Mesodermal cell (in vitro differentiated cells): ENCODE measurements at regions not wholly inside any gene's neighbourhood (a gene's known extent, or its start where the extent isn't known, plus 50 kb on each side); places are given as distances from the start of the nearest gene placed in this dataset.

ENCODE experiments used
- H3K27ac ChIP-seq: 2 replicates; pipeline ENCODE4 v1.7.0; 2013; ENCODE audit warnings: mild to moderate bottlenecking, low read depth, low read length, moderate library complexity; ENCODE audit not compliant: severe bottlenecking
- H3K36me3 ChIP-seq: 2 replicates; pipeline ENCODE4 v1.7.1; 2013; ENCODE audit warnings: mild to moderate bottlenecking, low read length, moderate library complexity; ENCODE audit not compliant: control insufficient read depth, insufficient read depth
- H3K4me1 ChIP-seq: one replicate; pipeline ENCODE4 v1.7.1; 2013; ENCODE audit warnings: mild to moderate bottlenecking, low read length; ENCODE audit not compliant: insufficient read depth, control insufficient read depth, poor library complexity, severe bottlenecking
- H3K4me3 ChIP-seq: 2 replicates; pipeline ENCODE4 v1.7.0; 2013; ENCODE audit warnings: low read length, control low read depth, mild to moderate bottlenecking; ENCODE audit not compliant: insufficient read depth, poor library complexity, severe bottlenecking; ENCODE audit errors: extremely low read depth
- H3K9me3 ChIP-seq: 2 replicates; pipeline ENCODE4 v1.7.1; 2013; ENCODE audit warnings: mild to moderate bottlenecking, low read length, moderate library complexity; ENCODE audit not compliant: control insufficient read depth
- WGBS, 2 experiments: methylation state at CpG; one replicate each; pipeline ENCODE4 v1.1.5; 2013; ENCODE audit warnings: missing lambda C conversion rate in 2 of 2; ENCODE audit not compliant: insufficient coverage in 2 of 2; 5-methylcytosine and 5-hydroxymethylcytosine counted together

GRCh38 chr1:213561870-213562269, 425.9 kb upstream of the PROX1 start:
- WGBS, 2 experiments, result no CpG with 5 or more reads among the region's 2 CpGs
- H3K9me3 ChIP-seq, result no peaks in the 10 kb centered on the region

GRCh38 chr1:213564215-213564659, 423.5 kb upstream of the PROX1 start:
- Histone ChIP-seq H3K4me1 (no peaks in the 10 kb centered on the region), H3K4me3 (no peak overlapping the region), H3K9me3 (no peaks in the 10 kb centered on the region), H3K36me3 (no peaks in the 10 kb centered on the region), H3K27ac (no peak overlapping the region)

More at GRCh38 chr1:213561870-213562269, 425.9 kb upstream of the PROX1 start:
- no peak overlapping the region for H3K4me3 ChIP-seq
- H3K36me3 ChIP-seq, result no peaks in the 10 kb centered on the region
- no peak overlapping the region for H3K27ac ChIP-seq
- H3K4me1 ChIP-seq, result no peaks in the 10 kb centered on the region

- H3K4me1 ChIP-seq, result peaks cover 7% of the 10 kb centered on the region
- no peak overlapping the region for H3K27ac ChIP-seq
- 86 to 100% methylated on average over 1 of the region's 4 CpGs for WGBS, 2 experiments
- no peaks in the 10 kb centered on the region for H3K9me3 ChIP-seq
- no peak overlapping the region for H3K4me3 ChIP-seq
- no peaks in the 10 kb centered on the region for H3K36me3 ChIP-seq
Observed at GRCh38 chr1:213568929-213569815, 418.6 kb upstream of the PROX1 start.

GRCh38 chr1:213569816-213570150, 418.0 kb upstream of the PROX1 start:
- no peak overlapping the region for H3K27ac ChIP-seq
- H3K9me3 ChIP-seq, result no peaks in the 10 kb centered on the region

GRCh38 chr1:213570487-213570886, 417.3 kb upstream of the PROX1 start:
- Histone ChIP-seq H3K4me3 (no peak overlapping the region), H3K4me1 (peaks cover 7% of the 10 kb centered on the region), H3K9me3 (no peaks in the 10 kb centered on the region), H3K27ac (no peak overlapping the region), H3K36me3 (no peaks in the 10 kb centered on the region)
- WGBS, 2 experiments, result 80% methylated on average over 1 of the region's 2 CpGs; no CpG with 5 or more reads in 1 of the 2 experiments

More at GRCh38 chr1:213569816-213570150, 418.0 kb upstream of the PROX1 start:
- H3K4me1 ChIP-seq, result peaks cover 7% of the 10 kb centered on the region
- no peaks in the 10 kb centered on the region for H3K36me3 ChIP-seq
- H3K4me3 ChIP-seq, result no peak overlapping the region
- WGBS, 2 experiments, result 90 to 93% methylated on average over 2 of the region's 4 CpGs

GRCh38 chr1:213571419-213571818, 416.4 kb upstream of the PROX1 start:
- WGBS, 2 experiments, result 79 to 93% methylated on average over 3 of the region's 3 CpGs
- no peaks in the 10 kb centered on the region for H3K9me3 ChIP-seq
- H3K4me1 ChIP-seq, result peaks cover 7% of the 10 kb centered on the region
- H3K27ac ChIP-seq, result no peak overlapping the region
- H3K4me3 ChIP-seq, result no peak overlapping the region
- no peaks in the 10 kb centered on the region for H3K36me3 ChIP-seq

- Histone ChIP-seq H3K36me3 (no peaks in the 10 kb centered on the region), H3K9me3 (no peaks in the 10 kb centered on the region), H3K4me1 (peaks cover 7% of the 10 kb centered on the region), H3K27ac (no peak overlapping the region), H3K4me3 (no peak overlapping the region)
- WGBS, 2 experiments, result 89 to 100% methylated on average over 7 to 8 of the region's 8 CpGs
Observed at GRCh38 chr1:213571843-213572242, 415.9 kb upstream of the PROX1 start.

- WGBS, 2 experiments, result 64 to 100% methylated on average over 1 to 2 of the region's 3 CpGs
- H3K4me1 ChIP-seq, result peaks cover 7% of the 10 kb centered on the region
- no peak overlapping the region for H3K4me3 ChIP-seq
- peak overlapping the region; percentile 51 for H3K27ac ChIP-seq
- no peaks in the 10 kb centered on the region for H3K9me3 ChIP-seq
- H3K36me3 ChIP-seq, result no peaks in the 10 kb centered on the region
Observed at GRCh38 chr1:213572912-213573647, 414.7 kb upstream of the PROX1 start.

GRCh38 chr1:213573648-213574009, 414.1 kb upstream of the PROX1 start:
- no peaks in the 10 kb centered on the region for H3K36me3 ChIP-seq
- no peak overlapping the region for H3K27ac ChIP-seq
- H3K9me3 ChIP-seq, result no peaks in the 10 kb centered on the region
- no peak overlapping the region for H3K4me3 ChIP-seq
- H3K4me1 ChIP-seq, result peaks cover 7% of the 10 kb centered on the region
- 92 to 100% methylated on average over 2 of the region's 2 CpGs for WGBS, 2 experiments

- Histone ChIP-seq H3K27ac (no peak overlapping the region), H3K36me3 (no peaks in the 10 kb centered on the region), H3K9me3 (no peaks in the 10 kb centered on the region), H3K4me1 (no peaks in the 10 kb centered on the region), H3K4me3 (no peak overlapping the region)
- 80 to 97% methylated on average over 4 to 5 of the region's 6 CpGs for WGBS, 2 experiments
Observed at GRCh38 chr1:213582976-213583567, 404.7 kb upstream of the PROX1 start.
